CD14-positive monocyte (primary cell): ENCODE measurements at regions not wholly inside any gene's neighbourhood (a gene's known extent, or its start where the extent isn't known, plus 50 kb on each side); places are given as distances from the start of the nearest gene placed in this dataset.

Experiments
- DNase-seq, 3 donors: peaks; one replicate each; pipeline ENCODE4 v3.0.0-alpha.2; 2011 to 2022
- H2AFZ ChIP-seq: 2 replicates; pipeline ENCODE4 v1.6.0; 2012; ENCODE audit warnings: mild to moderate bottlenecking, low read depth, low read length, inconsistent platforms; ENCODE audit not compliant: insufficient read depth, poor library complexity, severe bottlenecking
- H3K27ac ChIP-seq, 2 donors: 1 replicate in 1 of 2; 2 replicates in 1 of 2; pipeline ENCODE4 v1.5.1; 2012 to 2013; ENCODE audit warnings: low read length in 2 of 2, control low read depth in 1 of 2, inconsistent platforms in 1 of 2, low read depth in 1 of 2, mild to moderate bottlenecking in 1 of 2
- H3K27me3 ChIP-seq, 2 donors: one replicate each; pipeline versions ENCODE4 v1.6.0 to v1.6.1; 2011 to 2013; ENCODE audit warnings: low read length in 2 of 2; ENCODE audit not compliant: control insufficient read depth in 2 of 2, insufficient read depth in 2 of 2
- H3K36me3 ChIP-seq, 2 donors: replicated peaks in 1 of 2; 1 replicate in 1 of 2; 2 replicates in 1 of 2; pipeline versions ENCODE4 v1.5.1 to v1.6.1; 2012 to 2013; ENCODE audit warnings: low read length in 2 of 2, control low read depth in 1 of 2, inconsistent platforms in 1 of 2, mild to moderate bottlenecking in 1 of 2; ENCODE audit not compliant: insufficient read depth in 2 of 2, control insufficient read depth in 1 of 2
- H3K4me1 ChIP-seq, 2 donors: 1 replicate in 1 of 2; 2 replicates in 1 of 2; pipeline versions ENCODE4 v1.5.1 to v1.6.1; 2012 to 2013; ENCODE audit warnings: low read length in 2 of 2, control low read depth in 1 of 2, inconsistent platforms in 1 of 2, mild to moderate bottlenecking in 1 of 2, moderate library complexity in 1 of 2; ENCODE audit not compliant: insufficient read depth in 2 of 2, control insufficient read depth in 1 of 2
- H3K4me2 ChIP-seq: replicated peaks from 2 replicates; pipeline ENCODE3; 2012; ENCODE audit warnings: low read length, moderate library complexity, mild to moderate bottlenecking; ENCODE audit not compliant: poor library complexity, severe bottlenecking; ENCODE audit errors: extremely low read depth
- H3K4me3 ChIP-seq, 3 experiments: fragments of 200-600 bp in 1 of 3; sonication (generic) in 1 of 3; replicated peaks in 1 of 3; 1 replicate in 2 of 3; 2 replicates in 1 of 3; pipeline ENCODE4 v1.5.1; 2011 to 2013; ENCODE audit warnings: low read length in 3 of 3, mild to moderate bottlenecking in 3 of 3, control low read depth in 2 of 3, low read depth in 2 of 3, inconsistent platforms in 1 of 3, moderate library complexity in 1 of 3
- H3K79me2 ChIP-seq: 2 replicates; pipeline ENCODE4 v1.6.0; 2012; ENCODE audit warnings: mild to moderate bottlenecking, control low read depth, inconsistent platforms, low read length, moderate library complexity; ENCODE audit not compliant: insufficient read depth
- H3K9ac ChIP-seq: 2 replicates; pipeline ENCODE4 v1.6.0; 2017; ENCODE audit warnings: low read length, mild to moderate bottlenecking; ENCODE audit not compliant: insufficient read depth, poor library complexity, severe bottlenecking
- H3K9me3 ChIP-seq, 2 donors: replicated peaks in 1 of 2; 1 replicate in 1 of 2; 2 replicates in 1 of 2; pipeline versions ENCODE4 v1.5.1 to v1.6.1; 2012 to 2013; ENCODE audit warnings: low read length in 2 of 2, control low read depth in 1 of 2; ENCODE audit not compliant: control insufficient read depth in 1 of 2, insufficient read depth in 1 of 2
- H4K20me1 ChIP-seq: 2 replicates; pipeline ENCODE4 v1.6.0; 2012; ENCODE audit warnings: mild to moderate bottlenecking, low read length, control low read depth, moderate library complexity; ENCODE audit not compliant: insufficient read depth
- H3K27ac Mint-ChIP-seq, 7 donors: one replicate each; pipeline ENCODE4 v1.8.0; 2020; ENCODE audit warnings: mild to moderate bottlenecking in 7 of 7, mixed read lengths in 7 of 7, moderate library complexity in 6 of 7, inconsistent platforms in 2 of 7
- H3K27me3 Mint-ChIP-seq, 3 donors: one replicate each; pipeline ENCODE4 v1.8.0; 2021 to 2022; ENCODE audit warnings: low read depth in 3 of 3, mild to moderate bottlenecking in 3 of 3, mixed read lengths in 3 of 3, moderate library complexity in 3 of 3, inconsistent platforms in 1 of 3
- H3K36me3 Mint-ChIP-seq, 2 donors: one replicate each; pipeline ENCODE4 v1.8.0; 2020; ENCODE audit warnings: mixed read lengths in 2 of 2, inconsistent platforms in 1 of 2, mild to moderate bottlenecking in 1 of 2
- H3K4me1 Mint-ChIP-seq: one replicate; pipeline ENCODE4 v1.8.0; 2020; ENCODE audit warnings: mild to moderate bottlenecking, mixed read lengths
- H3K4me3 Mint-ChIP-seq, 2 donors: one replicate each; pipeline ENCODE4 v1.8.0; 2020; ENCODE audit warnings: mild to moderate bottlenecking in 2 of 2, mixed read lengths in 2 of 2, moderate library complexity in 1 of 2
- H3K9me3 Mint-ChIP-seq, 7 donors: one replicate each; pipeline ENCODE4 v1.8.0; 2020 to 2022; ENCODE audit warnings: mixed read lengths in 7 of 7, mild to moderate bottlenecking in 6 of 7, moderate library complexity in 6 of 7, inconsistent platforms in 2 of 7
- WGBS: methylation state at CpG from one replicate; pipeline ENCODE4 v1.1.5; 2013; ENCODE audit warnings: missing lambda C conversion rate; ENCODE audit not compliant: insufficient coverage; 5-methylcytosine and 5-hydroxymethylcytosine counted together
- intact Hi-C, 2 donors: fragments of 100-400 bp; cut with micrococcal nuclease; formaldehyde crosslinking; loops; one replicate each; pipeline versions ENCODE4 v1.15.0 to v1.15.1; 2023
- TF ChIP-seq, protein P1 (sequence below): fragments of 200-600 bp; IDR thresholded peaks from one replicate; pipeline ENCODE4 v1.8.0; 2022; ENCODE audit warnings: antibody characterized with exemption, mild to moderate bottlenecking

DNA sequence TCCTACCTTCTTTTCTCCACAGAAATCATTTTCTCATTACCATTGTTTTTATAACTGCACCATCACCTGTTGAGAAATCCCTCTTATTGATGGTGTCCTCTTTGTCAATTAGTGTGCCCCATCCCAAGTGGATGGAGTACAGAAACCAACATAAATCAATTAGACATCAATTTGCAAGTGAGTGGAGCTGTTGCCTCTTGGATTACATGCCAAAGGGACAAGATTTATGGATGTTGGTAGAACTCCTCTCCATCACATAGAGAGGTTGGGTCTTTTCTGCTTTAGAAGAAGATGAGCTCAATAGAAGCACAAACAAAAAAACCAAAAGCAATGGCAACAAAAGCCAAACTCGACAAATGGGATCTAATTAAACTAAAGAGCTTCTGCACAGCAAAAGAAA, 973.5 kb downstream of the CDH11 start:
- Mint-ChIP-seq H3K4me1 (no peaks in the 10 kb centered on the region), H3K27me3 (peaks cover 0 to 2% (median 0%) of the 10 kb centered on the region in 3 donors), H3K27ac (no peak overlapping the region), H3K4me3 (no peak overlapping the region), H3K9me3 (peaks cover 0 to 2% (median 0%) of the 10 kb centered on the region in 7 donors), H3K36me3 (no peaks in the 10 kb centered on the region)
- Histone ChIP-seq H2AFZ (no peak overlapping the region), H4K20me1 (no peaks in the 10 kb centered on the region), H3K27ac (no peak overlapping the region), H3K9me3 (no peaks in the 10 kb centered on the region), H3K79me2 (no peaks in the 10 kb centered on the region), H3K36me3 (no peaks in the 10 kb centered on the region), H3K4me1 (no peaks in the 10 kb centered on the region), H3K27me3 (no peaks in the 10 kb centered on the region), H3K4me2 (no peak overlapping the region), H3K9ac (no peak overlapping the region), H3K4me3 (no peak overlapping the region)
- WGBS = no CpG with 5 or more reads among the region's 1 CpG
- intact Hi-C loops = no loop called here
- DNase-seq = no peak
- TF ChIP-seq, protein P1, sequence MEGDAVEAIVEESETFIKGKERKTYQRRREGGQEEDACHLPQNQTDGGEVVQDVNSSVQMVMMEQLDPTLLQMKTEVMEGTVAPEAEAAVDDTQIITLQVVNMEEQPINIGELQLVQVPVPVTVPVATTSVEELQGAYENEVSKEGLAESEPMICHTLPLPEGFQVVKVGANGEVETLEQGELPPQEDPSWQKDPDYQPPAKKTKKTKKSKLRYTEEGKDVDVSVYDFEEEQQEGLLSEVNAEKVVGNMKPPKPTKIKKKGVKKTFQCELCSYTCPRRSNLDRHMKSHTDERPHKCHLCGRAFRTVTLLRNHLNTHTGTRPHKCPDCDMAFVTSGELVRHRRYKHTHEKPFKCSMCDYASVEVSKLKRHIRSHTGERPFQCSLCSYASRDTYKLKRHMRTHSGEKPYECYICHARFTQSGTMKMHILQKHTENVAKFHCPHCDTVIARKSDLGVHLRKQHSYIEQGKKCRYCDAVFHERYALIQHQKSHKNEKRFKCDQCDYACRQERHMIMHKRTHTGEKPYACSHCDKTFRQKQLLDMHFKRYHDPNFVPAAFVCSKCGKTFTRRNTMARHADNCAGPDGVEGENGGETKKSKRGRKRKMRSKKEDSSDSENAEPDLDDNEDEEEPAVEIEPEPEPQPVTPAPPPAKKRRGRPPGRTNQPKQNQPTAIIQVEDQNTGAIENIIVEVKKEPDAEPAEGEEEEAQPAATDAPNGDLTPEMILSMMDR = no peak

DNA sequence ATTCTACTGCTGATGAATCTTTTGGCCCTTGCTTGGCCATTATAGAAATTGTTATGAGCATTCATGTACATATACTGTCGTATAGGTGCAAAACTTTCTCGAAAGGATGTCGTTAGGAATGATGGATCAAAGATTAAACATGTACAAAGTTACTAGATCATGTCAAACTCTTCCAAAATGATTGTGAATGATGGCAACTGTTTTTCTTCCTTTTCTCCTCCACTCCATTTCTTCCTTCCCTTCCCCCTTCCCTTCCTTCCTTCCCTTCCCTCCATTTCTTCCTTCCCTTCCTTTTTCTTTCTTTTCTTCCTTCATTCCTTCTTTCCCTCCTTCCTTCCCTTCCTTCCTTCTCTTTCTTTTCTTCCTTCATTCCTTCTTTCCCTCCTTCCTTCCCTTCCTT, 973.9 kb downstream of the CDH11 start:
- H3K4me3 Mint-ChIP-seq = no peak overlapping the region
- no peak for DNase-seq
- Histone ChIP-seq H3K36me3 (no peaks in the 10 kb centered on the region), H3K9me3 (no peaks in the 10 kb centered on the region), H4K20me1 (no peaks in the 10 kb centered on the region), H3K27me3 (no peaks in the 10 kb centered on the region), H3K9ac (no peak overlapping the region), H3K4me2 (no peak overlapping the region), H2AFZ (no peak overlapping the region), H3K27ac (no peak overlapping the region), H3K79me2 (no peaks in the 10 kb centered on the region), H3K4me3 (no peak overlapping the region), H3K4me1 (no peaks in the 10 kb centered on the region)
- TF ChIP-seq, protein P1 = no peak
- H3K36me3 Mint-ChIP-seq = no peaks in the 10 kb centered on the region
- no peaks in the 10 kb centered on the region for H3K4me1 Mint-ChIP-seq
- peaks cover 0 to 2% (median 0%) of the 10 kb centered on the region in 3 donors for H3K27me3 Mint-ChIP-seq
- no CpG with 5 or more reads among the region's 3 CpGs for WGBS
- no peak overlapping the region for H3K27ac Mint-ChIP-seq
- H3K9me3 Mint-ChIP-seq = peaks cover 0 to 2% (median 0%) of the 10 kb centered on the region in 7 donors
- intact Hi-C loops = no loop called here
